OCI-LY1 (cell line): ENCODE measurements at regions not wholly inside any gene's neighbourhood (a gene's known extent, or its start where the extent isn't known, plus 50 kb on each side); places are given as distances from the start of the nearest gene placed in this dataset.

Source experiments
- CTCF ChIP-seq: fragments of 200-600 bp; sonication (generic), shearing (Covaris generic); IDR thresholded peaks from 2 replicates; pipeline ENCODE4 v1.5.1; 2017; ENCODE audit warnings: mild to moderate bottlenecking, antibody characterized with exemption, low read length, moderate library complexity, mixed read lengths
- EZH2 ChIP-seq: fragments of 200-600 bp; sonication (generic), shearing (Covaris generic); IDR thresholded peaks from 2 replicates; pipeline ENCODE4 v1.8.0; 2017; ENCODE audit warnings: borderline replicate concordance, mixed run types, mild to moderate bottlenecking, antibody characterized with exemption, low read length, moderate library complexity, mixed read lengths

- no peak for TF ChIP-seq CTCF
- no peak for TF ChIP-seq EZH2
Observed at GRCh38 chr12:66799551-66799950, 120.7 kb upstream of the GRIP1 start.
